KOPT-K1 (cell line): ENCODE measurements at regions not wholly inside any gene's neighbourhood (a gene's known extent, or its start where the extent isn't known, plus 50 kb on each side); places are given as distances from the start of the nearest gene placed in this dataset.

Experiments used
- H3K27ac ChIP-seq: fragments of 200-600 bp; sonication (generic); 2 replicates; pipeline ENCODE4 v1.5.1; 2016; ENCODE audit warnings: antibody characterized with exemption, mild to moderate bottlenecking, low read depth, low read length; ENCODE audit not compliant: poor library complexity, severe bottlenecking
- H3K36me3 ChIP-seq: fragments of 200-600 bp; sonication (generic); 2 replicates; pipeline ENCODE4 v1.5.1; 2017; ENCODE audit warnings: antibody characterized with exemption, mild to moderate bottlenecking, low read length, moderate library complexity; ENCODE audit not compliant: insufficient read depth
- H3K9me3 ChIP-seq: fragments of 200-600 bp; sonication (generic); 2 replicates; pipeline ENCODE4 v1.5.1; 2017; ENCODE audit warnings: antibody characterized with exemption, low read length, mild to moderate bottlenecking; ENCODE audit not compliant: insufficient read depth, poor library complexity, severe bottlenecking

DNA sequence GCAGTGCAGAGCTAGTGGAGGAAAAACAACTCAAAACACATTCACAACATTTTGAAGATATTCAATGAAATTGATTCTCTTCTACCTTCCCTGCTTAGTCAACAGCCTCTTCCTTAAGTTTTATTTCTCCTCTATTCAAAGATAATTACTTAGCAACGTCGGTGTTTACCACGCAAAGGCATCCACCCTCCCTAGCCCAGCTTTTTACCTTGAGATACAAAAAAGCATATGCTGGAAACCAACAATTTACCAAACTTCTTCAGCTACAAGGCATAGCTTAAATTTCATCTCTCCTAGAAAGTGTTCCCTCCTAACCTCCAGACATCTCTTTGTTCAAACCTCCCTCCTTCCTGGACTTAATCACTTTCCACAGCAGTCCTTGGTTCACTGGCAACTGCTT is 102.8 kb upstream of the SOD1 start:
- Histone ChIP-seq H3K27ac (no peak overlapping the region), H3K36me3 (no peaks in the 10 kb centered on the region), H3K9me3 (no peaks in the 10 kb centered on the region)

- Histone ChIP-seq H3K9me3 (no peaks in the 10 kb centered on the region), H3K27ac (no peak overlapping the region), H3K36me3 (no peaks in the 10 kb centered on the region)
Observed at GRCh38 chr21:31555741-31556191, 103.7 kb upstream of the SOD1 start.

- no peaks in the 10 kb centered on the region for H3K9me3 ChIP-seq
- H3K36me3 ChIP-seq = no peaks in the 10 kb centered on the region
- no peak overlapping the region for H3K27ac ChIP-seq
Observed at GRCh38 chr21:31554511-31555022, 104.9 kb upstream of the SOD1 start.

DNA sequence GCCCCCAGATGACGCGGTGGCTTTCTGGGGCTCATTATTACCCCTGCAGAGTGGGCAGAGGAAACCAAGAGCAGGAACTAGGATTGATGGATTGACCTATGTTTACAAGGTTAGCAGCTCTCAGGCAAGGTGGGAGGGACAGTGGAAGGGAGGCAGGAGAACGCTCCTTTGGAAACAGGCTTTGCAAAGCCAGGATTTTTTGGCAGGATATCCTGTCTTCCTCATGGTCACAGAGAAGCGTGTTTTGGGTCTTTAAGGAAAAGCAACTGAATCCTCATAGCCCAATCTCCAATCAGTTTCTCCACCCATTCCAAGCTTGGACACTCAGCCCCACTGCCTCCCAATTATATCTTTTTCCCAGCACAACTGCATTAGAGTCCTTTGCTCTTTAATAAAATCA is 105.6 kb upstream of the SOD1 start:
- Histone ChIP-seq H3K36me3 (no peaks in the 10 kb centered on the region), H3K9me3 (no peaks in the 10 kb centered on the region), H3K27ac (no peak overlapping the region)

GRCh38 chr21:31553461-31553860 is 106.0 kb upstream of the SOD1 start:
- Histone ChIP-seq H3K36me3 (no peaks in the 10 kb centered on the region), H3K9me3 (no peaks in the 10 kb centered on the region), H3K27ac (no peak overlapping the region)

DNA sequence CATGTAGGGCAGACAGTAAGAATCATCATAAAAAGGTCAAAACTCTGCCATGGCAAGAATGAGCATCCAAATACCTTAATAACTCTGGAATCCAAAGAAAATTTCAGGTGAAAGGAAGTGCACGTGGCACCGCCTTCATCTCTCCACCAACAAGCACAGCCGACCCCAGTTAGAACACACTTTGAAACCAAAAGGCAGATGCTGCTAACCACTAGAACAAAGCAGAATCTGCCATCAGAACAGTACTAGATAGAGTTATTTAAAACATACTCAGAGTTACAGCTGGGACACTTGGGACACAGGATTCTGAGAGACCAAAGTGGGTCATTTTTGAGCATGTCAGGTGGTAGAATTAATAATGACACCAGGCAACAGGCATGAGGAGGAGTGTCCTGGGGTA is 106.7 kb upstream of the SOD1 start:
- no peaks in the 10 kb centered on the region for H3K9me3 ChIP-seq

DNA sequence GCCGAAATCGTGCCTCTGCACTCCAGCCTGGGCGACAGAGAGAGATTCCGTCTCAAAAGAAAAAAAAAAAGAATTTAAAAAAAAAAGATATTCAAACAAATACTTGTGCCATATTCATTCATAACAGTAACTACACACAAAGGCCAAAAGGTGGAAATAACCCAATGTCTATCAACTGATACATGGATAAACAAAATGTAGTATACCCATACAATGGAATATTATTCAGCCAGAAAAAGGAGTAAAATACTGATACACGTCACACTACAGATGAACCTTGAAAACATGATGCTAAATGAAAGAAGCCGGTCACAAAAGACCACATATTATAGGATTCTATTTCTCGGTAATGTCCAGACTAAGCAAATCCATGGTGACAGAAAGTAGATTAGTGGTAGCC is 109.4 kb upstream of the SOD1 start:
- Histone ChIP-seq H3K9me3 (no peaks in the 10 kb centered on the region), H3K27ac (no peak overlapping the region), H3K36me3 (no peaks in the 10 kb centered on the region)

More for the DNA sequence above, 106.7 kb upstream of the SOD1 start:
- H3K36me3 ChIP-seq = no peaks in the 10 kb centered on the region
- no peak overlapping the region for H3K27ac ChIP-seq

DNA sequence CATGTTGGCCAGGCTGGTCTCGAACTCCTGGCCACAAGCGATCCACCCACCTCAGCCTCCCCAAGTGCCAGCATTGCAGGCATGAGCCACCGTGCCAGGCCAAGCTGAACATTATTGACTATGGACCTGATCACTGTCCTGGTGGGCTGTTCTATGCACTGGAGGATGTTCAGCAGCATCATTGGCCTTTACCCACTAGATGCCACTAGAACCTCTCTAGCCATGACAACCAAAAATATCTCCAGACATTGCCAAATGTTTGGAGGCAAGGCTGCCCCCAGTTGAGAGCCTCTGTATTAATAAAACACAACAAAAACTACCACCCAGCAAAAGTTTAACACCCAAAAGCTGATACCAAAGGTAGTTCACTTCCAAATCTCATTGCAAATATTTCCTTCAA is 110.8 kb upstream of the SOD1 start:
- no peaks in the 10 kb centered on the region for H3K9me3 ChIP-seq
- H3K36me3 ChIP-seq = no peaks in the 10 kb centered on the region
- no peak overlapping the region for H3K27ac ChIP-seq

GRCh38 chr21:31546443-31547170 is 112.9 kb upstream of the SOD1 start:
- no peaks in the 10 kb centered on the region for H3K36me3 ChIP-seq
- no peak overlapping the region for H3K27ac ChIP-seq
- no peaks in the 10 kb centered on the region for H3K9me3 ChIP-seq

- Histone ChIP-seq H3K36me3 (no peaks in the 10 kb centered on the region), H3K9me3 (no peaks in the 10 kb centered on the region), H3K27ac (no peak overlapping the region)
Observed at GRCh38 chr21:31545036-31545435, 114.5 kb upstream of the SOD1 start.

DNA sequence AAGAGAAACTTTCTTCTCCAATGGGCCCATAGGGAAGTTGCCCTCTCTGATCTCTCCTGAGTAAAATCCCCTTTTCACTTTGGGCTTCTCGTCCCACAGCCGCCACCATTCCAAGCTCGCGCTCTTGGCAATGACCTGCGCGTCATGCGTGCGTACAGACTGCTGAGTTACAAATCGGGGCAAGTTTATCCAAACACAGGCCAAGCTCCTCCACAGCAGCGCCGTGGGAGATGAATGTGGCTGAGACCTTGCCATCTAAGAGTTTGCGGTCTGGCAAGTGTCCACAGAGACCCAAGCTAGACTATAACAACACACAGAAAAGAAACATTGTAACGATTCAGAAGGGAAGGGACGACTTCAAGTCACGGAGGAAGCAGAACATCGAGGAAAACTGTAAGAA is 116.3 kb upstream of the SOD1 start:
- H3K27ac ChIP-seq = no peak overlapping the region
- no peaks in the 10 kb centered on the region for H3K36me3 ChIP-seq
- no peaks in the 10 kb centered on the region for H3K9me3 ChIP-seq

DNA sequence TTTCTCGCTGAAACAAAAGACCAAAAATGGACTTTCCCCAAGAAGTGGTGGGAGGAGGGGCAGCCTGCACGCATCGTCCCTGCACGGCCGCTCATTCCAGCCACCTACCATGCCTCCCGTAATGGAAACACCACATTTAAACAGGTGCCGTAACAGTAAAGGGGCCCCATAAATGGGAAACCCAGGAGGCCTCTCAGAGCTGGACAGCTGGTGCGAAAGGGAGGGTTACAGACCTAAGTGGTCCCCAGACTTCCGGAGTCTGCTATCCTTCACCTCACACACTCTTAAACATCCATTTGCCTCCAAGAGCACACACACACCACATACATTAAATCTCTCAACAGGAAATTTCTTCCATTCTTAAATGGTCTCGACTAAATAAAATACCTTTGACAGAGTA is 120.7 kb upstream of the SOD1 start:
- H3K9me3 ChIP-seq = no peaks in the 10 kb centered on the region
- no peaks in the 10 kb centered on the region for H3K36me3 ChIP-seq
- no peak overlapping the region for H3K27ac ChIP-seq

DNA sequence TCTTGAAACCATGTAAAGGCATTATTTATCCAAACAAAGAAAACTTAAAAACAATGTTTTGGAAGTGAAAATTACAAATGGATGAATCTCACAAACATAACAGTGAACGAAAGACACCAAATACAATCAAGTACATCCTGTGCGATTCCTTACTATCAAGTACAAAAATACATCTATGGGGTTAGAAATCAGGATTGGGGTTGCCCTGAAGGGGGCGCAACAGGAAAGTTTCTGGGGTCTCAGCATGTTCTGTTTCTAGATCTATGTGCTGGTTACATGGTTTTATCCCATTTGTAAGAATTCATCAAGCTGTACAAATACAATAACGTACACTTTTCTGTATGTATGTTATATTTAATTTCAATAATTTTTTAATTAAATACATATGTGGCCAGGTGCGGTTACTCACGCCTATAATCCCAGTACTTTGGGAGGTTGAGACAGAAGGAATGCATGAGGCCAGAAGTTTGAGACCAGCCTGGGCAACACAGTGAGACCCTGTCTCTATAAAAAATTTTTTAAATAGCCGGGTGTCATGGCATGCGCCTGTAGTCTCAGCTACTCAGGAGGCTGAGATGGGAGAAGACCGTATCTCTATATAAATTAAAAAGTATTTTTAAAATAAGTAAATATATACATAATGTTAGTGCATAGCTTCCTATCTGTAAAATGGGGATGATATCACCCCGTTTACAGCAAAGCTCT is 121.5 kb upstream of the SOD1 start:
- no peaks in the 10 kb centered on the region for H3K9me3 ChIP-seq
- H3K36me3 ChIP-seq = no peaks in the 10 kb centered on the region
- H3K27ac ChIP-seq = no peak overlapping the region

- Histone ChIP-seq H3K27ac (no peak overlapping the region), H3K9me3 (no peaks in the 10 kb centered on the region), H3K36me3 (no peaks in the 10 kb centered on the region)
Observed at GRCh38 chr21:31536138-31536537, 123.4 kb upstream of the SOD1 start.

- no peak overlapping the region for H3K27ac ChIP-seq
- no peaks in the 10 kb centered on the region for H3K9me3 ChIP-seq
- no peaks in the 10 kb centered on the region for H3K36me3 ChIP-seq
Observed at GRCh38 chr21:31531967-31532366, 127.5 kb upstream of the SOD1 start.
